ENCODE measurements at regions not wholly inside any gene's neighbourhood (a gene's known extent, or its start where the extent isn't known, plus 50 kb on each side); places are given as distances from the start of the nearest gene placed in this dataset.
"Not testable (repeated sequence)": the region's sequence is repeated elsewhere in the genome, so short reads cannot be mapped to it uniquely, and the experiment has no call there.

GRCh38 chr5:16276859-16277258 is 97.3 kb upstream of the MARCHF11 start:
- not testable (repeated sequence) for H3K18ac ChIP-seq (ENCODE audit: low read length); H2AK5ac ChIP-seq (ENCODE audit: low read depth, low read length); DNase-seq (ENCODE audit: low spot score); H3K79me1 ChIP-seq (ENCODE audit: low read depth, low read length); H2BK12ac ChIP-seq (ENCODE audit: low read length); H4K91ac ChIP-seq (ENCODE audit: low read depth, low read length, poor library complexity); H2BK15ac ChIP-seq (ENCODE audit: low read length); H3K23ac ChIP-seq (ENCODE audit: low read depth, low read length, poor library complexity); H2BK120ac ChIP-seq (ENCODE audit: low read depth, low read length); H3K27ac ChIP-seq (replicated peaks; ENCODE audit: low read length); H3K4me1 ChIP-seq (ENCODE audit: control insufficient read depth in 2 of 2, insufficient read depth in 1 of 2, low read depth in 1 of 2, low read length in 2 of 2); H3K27me3 ChIP-seq (ENCODE audit: control insufficient read depth in 3 of 3, insufficient read depth in 3 of 3, low read depth in 1 of 3, low read length in 3 of 3); H3K36me3 ChIP-seq (replicated peaks in 1 of 2; ENCODE audit: control insufficient read depth in 2 of 2, insufficient read depth in 2 of 2, low read length in 2 of 2); H3K4me3 ChIP-seq (ENCODE audit: low read length in 2 of 2); H4K8ac ChIP-seq (ENCODE audit: low read depth, low read length); H3K14ac ChIP-seq (ENCODE audit: low read length); H3K9ac ChIP-seq (ENCODE audit: low read depth, low read length, poor library complexity); H3K4me2 ChIP-seq (ENCODE audit: insufficient read depth, low read length, poor library complexity, severe bottlenecking); H2AFZ ChIP-seq (ENCODE audit: low read length); H2BK5ac ChIP-seq (ENCODE audit: low read length); H3K4ac ChIP-seq (ENCODE audit: low read length); H3K9me3 ChIP-seq (replicated peaks in 1 of 2; ENCODE audit: control insufficient read depth in 2 of 2, insufficient read depth in 1 of 2, low read depth in 1 of 2, low read length in 2 of 2)
- WGBS, 2 donors (ENCODE audit: extremely low coverage in 2 of 2, insufficient read length in 2 of 2, insufficient replicate concordance in 1 of 2) = no CpG with 5 or more reads among the region's 28 CpGs

GRCh38 chr5:16271851-16272250 is 92.3 kb upstream of the MARCHF11 start:
- Histone ChIP-seq H4K91ac (ENCODE audit: low read depth, low read length, poor library complexity) (no peak overlapping the region), H3K18ac (ENCODE audit: low read length) (no peak overlapping the region), H2BK15ac (ENCODE audit: low read length) (no peak overlapping the region), H2BK12ac (ENCODE audit: low read length) (no peak overlapping the region), H3K79me1 (ENCODE audit: low read depth, low read length) (no peaks in the 10 kb centered on the region), H2BK120ac (ENCODE audit: low read depth, low read length) (no peak overlapping the region), H3K4me2 (ENCODE audit: insufficient read depth, low read length, poor library complexity, severe bottlenecking) (no peak overlapping the region), H3K27me3 (ENCODE audit: control insufficient read depth in 3 of 3, insufficient read depth in 3 of 3, low read depth in 1 of 3, low read length in 3 of 3) (no peaks in the 10 kb centered on the region), H3K4me3 (ENCODE audit: low read length in 2 of 2) (no peak overlapping the region), H2BK5ac (ENCODE audit: low read length) (no peak overlapping the region), H2AFZ (ENCODE audit: low read length) (no peak overlapping the region), H3K27ac (replicated peaks; ENCODE audit: low read length) (no peak overlapping the region), H3K4me1 (ENCODE audit: control insufficient read depth in 2 of 2, insufficient read depth in 1 of 2, low read depth in 1 of 2, low read length in 2 of 2) (no peaks in the 10 kb centered on the region), H3K23ac (ENCODE audit: low read depth, low read length, poor library complexity) (no peak overlapping the region), H3K36me3 (replicated peaks in 1 of 2; ENCODE audit: control insufficient read depth in 2 of 2, insufficient read depth in 2 of 2, low read length in 2 of 2) (no peaks in the 10 kb centered on the region), H2AK5ac (ENCODE audit: low read depth, low read length) (no peak overlapping the region), H3K4ac (ENCODE audit: low read length) (no peak overlapping the region), H3K14ac (ENCODE audit: low read length) (no peak overlapping the region), H3K9ac (ENCODE audit: low read depth, low read length, poor library complexity) (no peak overlapping the region), H4K8ac (ENCODE audit: low read depth, low read length) (no peak overlapping the region), H3K9me3 (replicated peaks in 1 of 2; ENCODE audit: control insufficient read depth in 2 of 2, insufficient read depth in 1 of 2, low read depth in 1 of 2, low read length in 2 of 2) (no peaks in the 10 kb centered on the region)
- WGBS, 2 donors (ENCODE audit: extremely low coverage in 2 of 2, insufficient read length in 2 of 2, insufficient replicate concordance in 1 of 2) = no CpG with 5 or more reads among the region's 3 CpGs
- DNase-seq (ENCODE audit: low spot score) = no peak

DNA sequence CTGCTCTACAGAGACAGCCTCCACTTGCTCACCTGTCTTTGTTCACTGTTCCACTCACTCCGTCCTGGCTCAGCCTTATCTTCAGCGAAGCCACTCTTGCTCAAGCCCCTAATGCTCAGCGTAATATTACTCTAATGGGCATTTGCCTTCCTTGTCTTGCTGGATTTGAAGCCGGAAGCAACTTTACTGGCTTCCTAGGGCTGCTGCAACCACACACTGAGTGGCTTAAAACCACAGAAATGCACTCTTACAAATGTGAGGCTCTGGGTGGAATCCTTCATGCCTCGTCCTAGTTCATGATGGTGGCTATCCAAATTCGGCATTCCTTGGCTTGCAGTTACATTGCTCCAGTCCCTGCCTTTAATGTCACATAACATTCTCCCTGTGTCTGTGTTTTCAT is 85.5 kb upstream of the MARCHF11 start:
- no peak overlapping the region for H2BK5ac ChIP-seq (ENCODE audit: low read length)
- no peak overlapping the region for H3K23ac ChIP-seq (ENCODE audit: low read depth, low read length, poor library complexity)
- H2BK15ac ChIP-seq (ENCODE audit: low read length) = no peak overlapping the region
- no peak overlapping the region for H3K4me2 ChIP-seq (ENCODE audit: insufficient read depth, low read length, poor library complexity, severe bottlenecking)
- H3K9ac ChIP-seq (ENCODE audit: low read depth, low read length, poor library complexity) = no peak overlapping the region
- H3K18ac ChIP-seq (ENCODE audit: low read length) = no peak overlapping the region
- no peak for DNase-seq (ENCODE audit: low spot score)
- no peaks in the 10 kb centered on the region for H3K4me1 ChIP-seq (ENCODE audit: control insufficient read depth in 2 of 2, insufficient read depth in 1 of 2, low read depth in 1 of 2, low read length in 2 of 2)
- H3K27me3 ChIP-seq (ENCODE audit: control insufficient read depth in 3 of 3, insufficient read depth in 3 of 3, low read depth in 1 of 3, low read length in 3 of 3) = no peaks in the 10 kb centered on the region
- no peak overlapping the region for H4K91ac ChIP-seq (ENCODE audit: low read depth, low read length, poor library complexity)
- H2AFZ ChIP-seq (ENCODE audit: low read length) = no peak overlapping the region
- no peak overlapping the region for H3K14ac ChIP-seq (ENCODE audit: low read length)
- no peak overlapping the region for H3K27ac ChIP-seq (replicated peaks; ENCODE audit: low read length)
- H3K4me3 ChIP-seq (ENCODE audit: low read length in 2 of 2) = no peak overlapping the region
- no peak overlapping the region for H2BK12ac ChIP-seq (ENCODE audit: low read length)
- H2AK5ac ChIP-seq (ENCODE audit: low read depth, low read length) = no peak overlapping the region
- no peak overlapping the region for H3K4ac ChIP-seq (ENCODE audit: low read length)
- H3K36me3 ChIP-seq (replicated peaks in 1 of 2; ENCODE audit: control insufficient read depth in 2 of 2, insufficient read depth in 2 of 2, low read length in 2 of 2) = no peaks in the 10 kb centered on the region
- H2BK120ac ChIP-seq (ENCODE audit: low read depth, low read length) = no peak overlapping the region
- H3K9me3 ChIP-seq (replicated peaks in 1 of 2; ENCODE audit: control insufficient read depth in 2 of 2, insufficient read depth in 1 of 2, low read depth in 1 of 2, low read length in 2 of 2) = no peaks in the 10 kb centered on the region
- no peaks in the 10 kb centered on the region for H3K79me1 ChIP-seq (ENCODE audit: low read depth, low read length)
- no CpG with 5 or more reads among the region's 6 CpGs for WGBS, 2 donors (ENCODE audit: extremely low coverage in 2 of 2, insufficient read length in 2 of 2, insufficient replicate concordance in 1 of 2)
- no peak overlapping the region for H4K8ac ChIP-seq (ENCODE audit: low read depth, low read length)

GRCh38 chr5:16260000-16260399 is 80.4 kb upstream of the MARCHF11 start:
- H2BK120ac ChIP-seq (ENCODE audit: low read depth, low read length) = no peak overlapping the region
- H4K8ac ChIP-seq (ENCODE audit: low read depth, low read length) = no peak overlapping the region
- H3K4me1 ChIP-seq (ENCODE audit: control insufficient read depth in 2 of 2, insufficient read depth in 1 of 2, low read depth in 1 of 2, low read length in 2 of 2) = no peaks in the 10 kb centered on the region
- no peak overlapping the region for H2BK15ac ChIP-seq (ENCODE audit: low read length)
- H3K27ac ChIP-seq (replicated peaks; ENCODE audit: low read length) = no peak overlapping the region
- H2BK5ac ChIP-seq (ENCODE audit: low read length) = no peak overlapping the region
- no peak overlapping the region for H3K23ac ChIP-seq (ENCODE audit: low read depth, low read length, poor library complexity)
- no peak overlapping the region for H3K18ac ChIP-seq (ENCODE audit: low read length)
- H4K91ac ChIP-seq (ENCODE audit: low read depth, low read length, poor library complexity) = no peak overlapping the region
- H2AK5ac ChIP-seq (ENCODE audit: low read depth, low read length) = no peak overlapping the region
- WGBS, 2 donors (ENCODE audit: extremely low coverage in 2 of 2, insufficient read length in 2 of 2, insufficient replicate concordance in 1 of 2) = no CpG with 5 or more reads among the region's 2 CpGs
- no peaks in the 10 kb centered on the region for H3K79me1 ChIP-seq (ENCODE audit: low read depth, low read length)
- no peak overlapping the region for H3K14ac ChIP-seq (ENCODE audit: low read length)
- H3K9me3 ChIP-seq (replicated peaks in 1 of 2; ENCODE audit: control insufficient read depth in 2 of 2, insufficient read depth in 1 of 2, low read depth in 1 of 2, low read length in 2 of 2) = no peaks in the 10 kb centered on the region
- no peak overlapping the region for H3K4me2 ChIP-seq (ENCODE audit: insufficient read depth, low read length, poor library complexity, severe bottlenecking)
- DNase-seq (ENCODE audit: low spot score) = no peak
- no peak overlapping the region for H2AFZ ChIP-seq (ENCODE audit: low read length)
- H3K27me3 ChIP-seq (ENCODE audit: control insufficient read depth in 3 of 3, insufficient read depth in 3 of 3, low read depth in 1 of 3, low read length in 3 of 3) = no peaks in the 10 kb centered on the region
- no peaks in the 10 kb centered on the region for H3K36me3 ChIP-seq (replicated peaks in 1 of 2; ENCODE audit: control insufficient read depth in 2 of 2, insufficient read depth in 2 of 2, low read length in 2 of 2)
- no peak overlapping the region for H2BK12ac ChIP-seq (ENCODE audit: low read length)
- H3K4ac ChIP-seq (ENCODE audit: low read length) = no peak overlapping the region
- no peak overlapping the region for H3K4me3 ChIP-seq (ENCODE audit: low read length in 2 of 2)
- H3K9ac ChIP-seq (ENCODE audit: low read depth, low read length, poor library complexity) = no peak overlapping the region
